Testis (tissue), 2 donors: ENCODE measurements at regions not wholly inside any gene's neighbourhood (a gene's known extent, or its start where the extent isn't known, plus 50 kb on each side); places are given as distances from the start of the nearest gene placed in this dataset.

Experiments used
- DNase-seq: peaks from one replicate; pipeline ENCODE4 v3.0.0-alpha.2; 2019
- H3K27ac ChIP-seq, 2 donors: fragments of 200-600 bp; sonication (generic); one replicate each; pipeline ENCODE4 v1.5.1; 2019
- H3K27me3 ChIP-seq: fragments of 200-600 bp; sonication (generic); one replicate; pipeline ENCODE4 v1.5.1; 2019
- H3K36me3 ChIP-seq: fragments of 200-600 bp; sonication (generic); one replicate; pipeline ENCODE4 v1.5.1; 2017; ENCODE audit warnings: low read depth; ENCODE audit errors: missing control alignments
- H3K4me1 ChIP-seq: fragments of 200-600 bp; sonication (generic); one replicate; pipeline ENCODE4 v1.5.1; 2019
- H3K4me3 ChIP-seq, 2 donors: fragments of 200-600 bp; sonication (generic); one replicate each; pipeline ENCODE4 v1.5.1; 2017 to 2019
- H3K9me3 ChIP-seq: fragments of 200-600 bp; sonication (generic); one replicate; pipeline ENCODE4 v1.5.1; 2017
- POLR2A ChIP-seq: fragments of 450-650 bp; IDR thresholded peaks from one replicate; pipeline ENCODE4 v1.6.1; 2017; ENCODE audit warnings: antibody characterized with exemption, mild to moderate bottlenecking, moderate library complexity
- WGBS, 2 donors: methylation state at CpG; one replicate each; pipeline ENCODE4 v1.1.5; 2018; 5-methylcytosine and 5-hydroxymethylcytosine counted together
- intact Hi-C: fragments of 100-400 bp; cut with DNase I; formaldehyde crosslinking; loops from one replicate; pipeline ENCODE4 v1.15.1; 2023; ENCODE audit warnings: low total_unique reads
- TF ChIP-seq, protein P1 (sequence below), 3 experiments: fragments of 450-650 bp in 2 of 3; fragments of 200-600 bp in 1 of 3; sonication (generic) in 1 of 3; IDR thresholded peaks; one replicate each; pipeline ENCODE4 v1.5.1; 2016 to 2019; ENCODE audit warnings: antibody characterized with exemption in 3 of 3, mild to moderate bottlenecking in 2 of 3, moderate library complexity in 1 of 3

DNA sequence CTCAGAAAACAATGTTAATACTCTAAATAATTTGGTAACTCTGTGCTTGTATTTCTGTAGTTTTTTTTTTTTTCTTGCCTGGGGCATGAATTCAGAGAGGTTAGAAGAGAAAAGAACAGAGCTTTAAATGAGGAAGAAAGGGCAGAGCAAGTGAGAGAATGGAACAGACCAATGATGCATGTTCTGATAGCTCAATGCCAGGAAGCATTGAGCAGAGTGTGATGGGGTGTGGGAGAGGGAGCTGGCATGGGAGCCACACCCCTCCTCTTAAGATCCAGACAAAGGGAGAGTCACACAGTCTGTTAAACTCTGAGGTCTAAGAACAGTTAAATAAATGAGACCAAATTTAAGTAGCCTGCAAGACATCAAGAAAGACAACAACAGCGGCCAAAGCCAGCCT lies 538.6 kb downstream of the TUSC7 start:
- intact Hi-C loops, result no loop called here
- no peaks in the 10 kb centered on the region for H3K27me3 ChIP-seq

DNA sequence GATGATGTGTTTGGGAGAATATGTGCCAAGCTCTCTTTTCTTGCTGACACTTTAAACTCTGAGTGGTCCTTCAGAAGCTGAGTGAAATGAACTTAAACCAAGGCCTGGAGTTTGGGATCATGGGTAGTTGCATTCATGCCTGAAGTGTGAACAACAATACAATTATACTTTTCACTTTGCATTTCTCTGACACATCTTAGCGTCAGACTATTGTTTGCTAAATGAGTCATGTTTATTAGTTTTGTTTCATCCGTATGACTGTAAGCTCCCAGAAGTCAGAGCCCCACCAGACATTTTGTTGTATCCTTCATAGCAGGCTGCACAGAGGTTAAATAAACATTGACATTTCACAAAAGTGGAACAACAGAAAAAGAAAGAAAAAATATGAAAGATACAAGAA lies 542.6 kb downstream of the TUSC7 start:
- H3K4me3 ChIP-seq, result no peak overlapping the region
- H3K4me1 ChIP-seq, result no peaks in the 10 kb centered on the region
- no peak overlapping the region for H3K27ac ChIP-seq
- no peaks in the 10 kb centered on the region for H3K36me3 ChIP-seq
- TF ChIP-seq, protein P1, sequence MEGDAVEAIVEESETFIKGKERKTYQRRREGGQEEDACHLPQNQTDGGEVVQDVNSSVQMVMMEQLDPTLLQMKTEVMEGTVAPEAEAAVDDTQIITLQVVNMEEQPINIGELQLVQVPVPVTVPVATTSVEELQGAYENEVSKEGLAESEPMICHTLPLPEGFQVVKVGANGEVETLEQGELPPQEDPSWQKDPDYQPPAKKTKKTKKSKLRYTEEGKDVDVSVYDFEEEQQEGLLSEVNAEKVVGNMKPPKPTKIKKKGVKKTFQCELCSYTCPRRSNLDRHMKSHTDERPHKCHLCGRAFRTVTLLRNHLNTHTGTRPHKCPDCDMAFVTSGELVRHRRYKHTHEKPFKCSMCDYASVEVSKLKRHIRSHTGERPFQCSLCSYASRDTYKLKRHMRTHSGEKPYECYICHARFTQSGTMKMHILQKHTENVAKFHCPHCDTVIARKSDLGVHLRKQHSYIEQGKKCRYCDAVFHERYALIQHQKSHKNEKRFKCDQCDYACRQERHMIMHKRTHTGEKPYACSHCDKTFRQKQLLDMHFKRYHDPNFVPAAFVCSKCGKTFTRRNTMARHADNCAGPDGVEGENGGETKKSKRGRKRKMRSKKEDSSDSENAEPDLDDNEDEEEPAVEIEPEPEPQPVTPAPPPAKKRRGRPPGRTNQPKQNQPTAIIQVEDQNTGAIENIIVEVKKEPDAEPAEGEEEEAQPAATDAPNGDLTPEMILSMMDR (IDR thresholded peaks at IDR 0.05), result no peak
- no peak for TF ChIP-seq POLR2A
- 79 to 86% methylated on average over 2 of the region's 2 CpGs for WGBS, 2 donors
- no peak for DNase-seq
- H3K27me3 ChIP-seq, result no peaks in the 10 kb centered on the region
- intact Hi-C loops, result no loop called here
- H3K9me3 ChIP-seq, result no peaks in the 10 kb centered on the region

More for the DNA sequence above, 538.6 kb downstream of the TUSC7 start:
- Histone ChIP-seq H3K9me3 (no peaks in the 10 kb centered on the region), H3K4me1 (no peaks in the 10 kb centered on the region), H3K4me3 (no peak overlapping the region), H3K27ac (no peak overlapping the region), H3K36me3 (no peaks in the 10 kb centered on the region)
- WGBS, 2 donors, result 59 to 76% methylated on average over 1 of the region's 1 CpG
- no peak for DNase-seq
- TF ChIP-seq, protein P1 (IDR thresholded peaks at IDR 0.05), result no peak

GRCh38 chr3:117252651-117253050 lies 543.1 kb downstream of the TUSC7 start:
- no peak for TF ChIP-seq POLR2A
- TF ChIP-seq, protein P1 (IDR thresholded peaks at IDR 0.05), result no peak
- Histone ChIP-seq H3K9me3 (no peaks in the 10 kb centered on the region), H3K4me1 (no peaks in the 10 kb centered on the region), H3K27me3 (no peaks in the 10 kb centered on the region), H3K36me3 (no peaks in the 10 kb centered on the region), H3K27ac (no peak overlapping the region), H3K4me3 (no peak overlapping the region)
- intact Hi-C loops, result no loop called here
- no peak for DNase-seq

DNA sequence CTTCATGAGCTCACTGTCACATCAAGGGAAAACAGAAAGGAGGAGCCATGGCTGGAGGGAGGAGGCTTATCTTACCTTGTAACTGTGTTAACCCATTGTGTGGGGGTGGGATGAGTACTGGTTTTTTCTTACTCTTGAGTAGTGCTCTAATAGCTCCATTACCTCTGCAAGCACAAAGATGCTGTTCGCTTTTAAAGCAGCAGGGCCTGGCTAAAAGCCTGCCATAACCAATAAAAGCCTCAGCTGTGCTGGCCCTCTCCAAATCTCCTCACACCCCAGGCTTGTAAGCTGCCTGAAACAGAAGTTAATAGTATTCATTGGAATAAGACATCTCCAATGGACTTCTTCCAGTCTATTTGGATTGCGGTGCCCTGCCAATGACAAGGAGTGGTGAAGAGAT lies 544.1 kb downstream of the TUSC7 start:
- no peaks in the 10 kb centered on the region for H3K9me3 ChIP-seq
- no peaks in the 10 kb centered on the region for H3K4me1 ChIP-seq
- H3K27ac ChIP-seq, result no peak overlapping the region
- no peak for DNase-seq
- H3K36me3 ChIP-seq, result no peaks in the 10 kb centered on the region
- intact Hi-C loops, result no loop called here
- 85 to 90% methylated on average over 2 of the region's 2 CpGs for WGBS, 2 donors
- no peak overlapping the region for H3K4me3 ChIP-seq
- TF ChIP-seq, protein P1 (IDR thresholded peaks at IDR 0.05), result no peak
- TF ChIP-seq POLR2A, result no peak
- no peaks in the 10 kb centered on the region for H3K27me3 ChIP-seq

DNA sequence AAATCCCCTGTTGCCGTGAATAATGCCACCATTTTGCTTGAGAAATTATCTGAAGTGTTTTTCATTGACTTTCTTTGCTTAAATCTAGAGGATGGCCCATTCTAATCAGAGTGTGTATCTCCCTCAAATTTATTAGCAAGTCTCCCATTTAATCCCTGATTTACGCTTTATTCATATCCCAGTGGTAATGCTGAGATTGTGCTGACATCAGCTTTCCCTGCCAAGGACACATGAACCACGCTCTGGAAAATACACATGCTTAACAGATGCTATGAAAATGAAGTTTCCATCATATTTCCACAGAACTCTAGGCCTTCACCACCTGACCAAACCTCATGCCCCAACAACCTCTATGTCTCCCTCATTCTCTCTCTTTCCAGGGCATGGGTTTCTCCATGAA lies 545.4 kb downstream of the TUSC7 start:
- TF ChIP-seq, protein P1 (IDR thresholded peaks at IDR 0.05), result no peak
- no peak for TF ChIP-seq POLR2A
- intact Hi-C loops, result no loop called here
- no peak overlapping the region for H3K4me3 ChIP-seq
- no peak overlapping the region for H3K27ac ChIP-seq
- no peaks in the 10 kb centered on the region for H3K4me1 ChIP-seq
- no peaks in the 10 kb centered on the region for H3K27me3 ChIP-seq
- no peaks in the 10 kb centered on the region for H3K36me3 ChIP-seq
- no peak for DNase-seq
- WGBS, 2 donors, result 86 to 88% methylated on average over 3 of the region's 3 CpGs
- H3K9me3 ChIP-seq, result no peaks in the 10 kb centered on the region
